HEK293T (cell line): ENCODE measurements at regions not wholly inside any gene's neighbourhood (a gene's known extent, or its start where the extent isn't known, plus 50 kb on each side); places are given as distances from the start of the nearest gene placed in this dataset.

Experiments
- CTCF ChIA-PET: fragments of 350-600 bp; formaldehyde crosslinking; extraction: SDS; loops from one replicate; lab custom pipeline; 2021; ENCODE audit warnings: antibody characterized with exemption, inconsistent platforms; lab: Yijun Ruan, JAX
- POLR2A ChIA-PET: fragments of 350-600 bp; formaldehyde crosslinking; extraction: SDS; loops from one replicate; lab custom pipeline; 2020; ENCODE audit warnings: antibody characterized with exemption, inconsistent platforms; lab: Yijun Ruan, JAX
- DNase-seq: peaks from one replicate; pipeline ENCODE4 v3.0.0; 2012; ENCODE audit warnings: mixed read lengths; ENCODE audit errors: extremely low spot score
- ARNT ChIP-seq: fragments of 450-650 bp; IDR thresholded peaks from 2 replicates; pipeline ENCODE4 v1.6.1; 2017; ENCODE audit warnings: mild to moderate bottlenecking
- BHLHE40 ChIP-seq: fragments of 450-650 bp; IDR thresholded peaks from 2 replicates; pipeline ENCODE4 v1.6.1; 2016; ENCODE audit warnings: mild to moderate bottlenecking, moderate library complexity, borderline replicate concordance
- CTBP1 ChIP-seq: fragments of 450-650 bp; IDR thresholded peaks from 2 replicates; pipeline ENCODE4 v1.6.1; 2016; ENCODE audit warnings: borderline replicate concordance
- ELF4 ChIP-seq: fragments of 450-650 bp; IDR thresholded peaks from 2 replicates; pipeline ENCODE4 v1.6.1; 2017; ENCODE audit warnings: antibody characterized with exemption
- FOXA1 ChIP-seq: fragments of 450-650 bp; IDR thresholded peaks from 2 replicates; pipeline ENCODE4 v1.6.1; 2016; ENCODE audit warnings: mild to moderate bottlenecking
- FOXK2 ChIP-seq: fragments of 450-650 bp; IDR thresholded peaks from 2 replicates; pipeline ENCODE4 v1.6.1; 2016; ENCODE audit warnings: mild to moderate bottlenecking
- FOXM1 ChIP-seq: fragments of 450-650 bp; IDR thresholded peaks from 2 replicates; pipeline ENCODE4 v1.6.1; 2017; ENCODE audit warnings: mild to moderate bottlenecking, borderline replicate concordance
- HDGF ChIP-seq: fragments of 450-650 bp; IDR thresholded peaks from 2 replicates; pipeline ENCODE4 v1.6.1; 2017; ENCODE audit warnings: antibody characterized with exemption, borderline replicate concordance
- L3MBTL2 ChIP-seq: fragments of 450-650 bp; conservative IDR thresholded peaks from 2 replicates; pipeline ENCODE4 v1.6.1; 2016; ENCODE audit warnings: mild to moderate bottlenecking
- LEF1 ChIP-seq: fragments of 450-650 bp; IDR thresholded peaks from 2 replicates; pipeline ENCODE4 v1.6.1; 2017; ENCODE audit warnings: mild to moderate bottlenecking, borderline replicate concordance
- NFRKB ChIP-seq: fragments of 450-650 bp; IDR thresholded peaks from 2 replicates; pipeline ENCODE4 v1.6.1; 2016; ENCODE audit warnings: mild to moderate bottlenecking, moderate library complexity
- SP1 ChIP-seq: fragments of 450-650 bp; IDR thresholded peaks from 2 replicates; pipeline ENCODE4 v1.6.1; 2017
- SUZ12 ChIP-seq: fragments of 450-650 bp; IDR thresholded peaks from 2 replicates; pipeline ENCODE4 v1.6.1; 2016; ENCODE audit warnings: mild to moderate bottlenecking
- TARDBP ChIP-seq: fragments of 450-650 bp; IDR thresholded peaks from 2 replicates; pipeline ENCODE4 v1.6.1; 2016
- ZNF384 ChIP-seq: fragments of 450-650 bp; IDR thresholded peaks from 2 replicates; pipeline ENCODE4 v1.6.1; 2016
- TF ChIP-seq, protein P1 (sequence below): fragments of 450-650 bp; IDR thresholded peaks from 2 replicates; pipeline ENCODE4 v1.6.1; 2016

DNA sequence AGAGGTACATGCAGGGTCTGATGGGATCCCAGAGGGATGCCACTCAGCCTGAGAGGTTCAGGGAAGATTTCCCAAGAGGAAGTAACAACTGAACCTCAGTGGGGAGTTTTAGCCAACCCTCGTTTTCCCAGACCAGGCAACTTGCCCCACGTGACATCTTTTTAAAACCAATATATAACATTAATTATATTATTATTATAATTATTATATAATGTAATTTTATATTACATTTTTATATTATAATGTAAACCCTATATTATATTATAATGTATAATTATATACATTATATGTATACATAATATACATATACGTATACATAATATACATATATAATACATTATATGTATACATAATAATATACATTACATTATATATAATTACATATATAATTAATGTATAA, 62.8 kb upstream of the WWC1 start:
- no peak for DNase-seq
- CTCF ChIA-PET: interaction anchor here (0.6 to 1.0 kb wide), 2 partner anchors 9 to 31 kb away, joined by 3 read pairs; no protein-coding TSS in a partner anchor
- POLR2A ChIA-PET: no interaction called here
- TF ChIP-seq SUZ12 (no peak), ARNT (no peak), L3MBTL2 (no peak), ELF4 (no peak), SP1 (no peak), BHLHE40 (no peak), HDGF (no peak), FOXM1 (no peak), NFRKB (no peak), FOXK2 (no peak), CTBP1 (no peak)
- TF ChIP-seq, protein P1, sequence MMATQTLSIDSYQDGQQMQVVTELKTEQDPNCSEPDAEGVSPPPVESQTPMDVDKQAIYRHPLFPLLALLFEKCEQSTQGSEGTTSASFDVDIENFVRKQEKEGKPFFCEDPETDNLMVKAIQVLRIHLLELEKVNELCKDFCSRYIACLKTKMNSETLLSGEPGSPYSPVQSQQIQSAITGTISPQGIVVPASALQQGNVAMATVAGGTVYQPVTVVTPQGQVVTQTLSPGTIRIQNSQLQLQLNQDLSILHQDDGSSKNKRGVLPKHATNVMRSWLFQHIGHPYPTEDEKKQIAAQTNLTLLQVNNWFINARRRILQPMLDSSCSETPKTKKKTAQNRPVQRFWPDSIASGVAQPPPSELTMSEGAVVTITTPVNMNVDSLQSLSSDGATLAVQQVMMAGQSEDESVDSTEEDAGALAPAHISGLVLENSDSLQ: no peak

- no peak for DNase-seq
- TF ChIP-seq FOXK2: no peak
- no peak for TF ChIP-seq SP1
- TF ChIP-seq TARDBP: no peak
- TF ChIP-seq HDGF: no peak
- TF ChIP-seq ARNT: no peak
- TF ChIP-seq CTBP1: no peak
- no peak for TF ChIP-seq ZNF384
- TF ChIP-seq SUZ12: no peak
- no peak for TF ChIP-seq ELF4
- no peak for TF ChIP-seq LEF1
- TF ChIP-seq, protein P1: no peak
- no peak for TF ChIP-seq FOXM1
- no peak for TF ChIP-seq NFRKB
- TF ChIP-seq L3MBTL2: no peak
- no peak for TF ChIP-seq FOXA1
- ChIA-PET CTCF (no interaction called here), POLR2A (no interaction called here)
Observed at GRCh38 chr5:168234133-168234532, 57.3 kb upstream of the WWC1 start.

DNA sequence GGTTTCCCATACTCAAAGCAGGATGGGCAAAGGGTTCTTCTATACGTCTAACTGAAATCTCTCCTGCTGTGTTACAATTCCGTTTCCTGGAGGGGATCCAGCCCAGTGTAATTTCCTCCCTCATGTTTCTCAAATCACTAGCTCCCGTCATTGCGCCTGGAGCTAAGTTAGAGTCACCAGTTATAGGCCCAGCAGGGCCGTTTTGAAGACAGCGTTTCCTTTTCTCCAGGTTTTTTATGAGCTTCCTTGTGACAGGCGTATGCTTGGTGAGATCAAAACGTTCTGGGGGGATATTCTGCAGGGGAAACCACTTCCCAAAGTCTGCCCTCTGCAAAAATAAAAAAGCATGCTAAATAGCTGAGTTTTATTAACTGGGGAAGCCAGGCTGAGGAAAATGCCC, 53.0 kb upstream of the WWC1 start:
- DNase-seq: no peak

DNA sequence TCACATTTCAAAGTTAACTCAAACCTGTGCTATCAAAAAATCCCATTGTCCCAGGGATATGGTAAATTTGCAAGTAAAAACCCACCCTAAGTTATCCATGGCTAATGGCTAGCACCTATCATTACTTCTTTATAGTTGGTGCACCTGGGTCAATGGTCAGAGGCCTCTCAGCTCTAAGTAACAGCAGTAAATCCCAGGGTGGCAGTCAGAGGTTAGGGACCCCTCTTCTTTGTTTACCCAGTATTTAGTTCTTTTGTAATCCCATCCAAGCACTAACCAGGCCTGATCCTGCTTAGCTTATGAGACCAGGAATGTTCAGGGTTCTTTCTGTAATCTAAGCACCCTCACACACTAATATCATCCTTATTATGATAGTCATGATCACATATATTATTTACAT, 52.1 kb upstream of the WWC1 start:
- TF ChIP-seq SP1 (no peak), TARDBP (no peak), BHLHE40 (no peak), ZNF384 (no peak), ELF4 (no peak), HDGF (no peak), ARNT (no peak), NFRKB (no peak), LEF1 (no peak), FOXM1 (no peak), FOXA1 (no peak), SUZ12 (no peak), CTBP1 (no peak), FOXK2 (no peak)
- DNase-seq: no peak
- ChIA-PET CTCF (no interaction called here), POLR2A (no interaction called here)

More for the DNA sequence above, 53.0 kb upstream of the WWC1 start:
- POLR2A ChIA-PET: no interaction called here
- TF ChIP-seq BHLHE40 (no peak), SP1 (no peak), FOXA1 (no peak), FOXM1 (no peak), NFRKB (no peak), SUZ12 (no peak), ELF4 (no peak), TARDBP (no peak), ARNT (no peak), HDGF (no peak), ZNF384 (no peak), CTBP1 (no peak), FOXK2 (no peak), LEF1 (no peak), L3MBTL2 (no peak)
- TF ChIP-seq, protein P1: no peak
- CTCF ChIA-PET: no interaction called here
